ENCODE measurements at regions not wholly inside any gene's neighbourhood (a gene's known extent, or its start where the extent isn't known, plus 50 kb on each side); places are given as distances from the start of the nearest gene placed in this dataset.
"Not testable (repeated sequence)": the region's sequence is repeated elsewhere in the genome, so short reads cannot be mapped to it uniquely, and the experiment has no call there.

GRCh38 chrX:54615109-54615508 lies 85.1 kb downstream of the GNL3L start:
- no peak for DNase-seq (ENCODE audit: low spot score)

- DNase-seq (ENCODE audit: low spot score): no peak
Observed at GRCh38 chrX:54633641-54634040, 103.6 kb downstream of the GNL3L start.

GRCh38 chrX:54639018-54639345 lies 109.0 kb downstream of the GNL3L start:
- no peak for DNase-seq (ENCODE audit: low spot score)

GRCh38 chrX:54639346-54640102 lies 109.5 kb downstream of the GNL3L start:
- DNase-seq (ENCODE audit: low spot score): peak; percentile 89

DNA sequence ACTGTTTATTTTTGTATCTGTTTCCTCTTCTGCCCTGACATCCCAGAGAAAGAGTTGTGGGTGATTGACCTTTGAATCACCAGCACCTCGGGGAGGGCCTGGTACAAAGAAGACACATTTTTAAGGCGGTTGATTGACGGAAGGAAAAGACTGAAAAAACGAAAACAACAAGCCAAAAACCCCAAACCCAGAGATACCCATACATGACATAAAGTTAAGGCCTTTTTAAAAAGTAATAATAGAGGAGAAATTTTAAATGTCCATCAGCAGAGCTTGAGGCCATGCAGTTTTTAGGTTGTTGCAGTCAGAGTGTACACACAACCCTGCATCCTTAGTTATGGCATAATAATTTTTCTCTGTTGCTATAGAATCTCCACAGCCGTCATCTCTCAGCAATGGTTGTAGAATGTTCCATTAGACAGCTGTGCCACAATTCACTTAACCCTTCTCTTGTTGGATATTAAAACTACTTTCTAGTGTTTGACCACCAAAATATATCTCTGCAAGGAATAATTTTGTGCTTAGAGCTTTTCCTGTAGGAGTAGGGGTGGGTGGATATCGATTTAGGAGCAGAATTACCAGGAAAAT lies 110.2 kb downstream of the GNL3L start:
- no peak for DNase-seq (ENCODE audit: low spot score)

- no peak for DNase-seq (ENCODE audit: low spot score)
Observed at GRCh38 chrX:54640736-54641135, 110.7 kb downstream of the GNL3L start.

DNA sequence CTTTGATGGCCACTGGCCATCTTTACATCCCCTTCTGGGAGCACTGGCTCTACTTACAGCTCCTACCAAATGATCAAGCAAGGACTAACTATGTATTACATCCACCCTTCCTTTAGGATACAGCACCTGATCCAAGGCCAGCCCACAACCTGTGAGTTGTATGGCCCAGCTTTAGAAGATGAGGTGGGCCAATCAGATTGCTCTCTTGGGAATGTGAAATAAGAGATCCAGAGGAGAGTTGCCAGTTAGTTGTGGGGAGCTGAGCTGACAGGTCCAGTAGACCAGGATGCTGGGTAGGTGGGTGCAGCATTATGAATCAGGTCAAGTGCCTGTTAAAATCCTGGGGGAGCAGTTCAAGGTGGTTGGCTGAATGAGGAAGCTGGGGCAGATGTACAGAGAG lies 111.5 kb downstream of the GNL3L start:
- DNase-seq (ENCODE audit: low spot score): no peak

DNA sequence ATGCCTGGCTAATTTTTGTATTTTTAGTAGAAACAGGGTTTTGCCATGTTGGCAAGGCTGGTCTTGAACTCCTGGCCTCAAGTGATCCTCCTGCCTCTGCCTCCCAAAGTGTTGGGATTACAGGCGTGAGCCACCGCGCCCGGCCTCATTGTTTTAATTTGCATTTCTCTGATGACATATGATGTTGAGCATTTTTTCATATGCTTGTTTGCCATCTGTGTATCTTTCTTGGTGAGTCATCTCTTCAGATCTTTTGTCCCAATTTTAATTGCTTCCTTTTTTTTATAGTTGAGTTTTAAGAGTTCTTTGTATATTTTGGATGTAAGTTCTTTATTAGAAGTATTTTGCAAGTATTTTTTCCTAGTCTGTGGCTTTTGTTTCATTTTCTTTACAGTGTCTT lies 117.6 kb downstream of the GNL3L start:
- DNase-seq (ENCODE audit: low spot score): not testable (repeated sequence)

DNA sequence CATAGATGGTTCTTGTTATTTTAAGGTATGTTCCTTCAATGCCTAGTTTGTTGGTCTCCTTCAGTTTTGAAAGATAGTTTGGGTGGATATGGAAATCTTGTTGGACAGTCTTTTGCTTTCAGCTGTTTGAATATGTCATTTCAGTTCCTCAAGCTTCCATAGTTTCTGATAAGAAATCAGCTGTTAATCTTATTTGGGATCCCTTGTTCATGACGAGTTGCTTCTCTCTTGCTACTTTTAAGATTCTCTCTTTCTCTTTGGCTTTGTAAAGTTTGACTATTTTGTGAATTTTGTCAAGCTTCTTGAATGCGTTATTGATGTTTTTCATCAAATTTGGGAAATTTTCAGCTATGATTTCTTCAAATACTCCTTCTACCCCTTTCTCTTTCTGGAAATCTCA lies 129.5 kb downstream of the GNL3L start:
- DNase-seq (ENCODE audit: low spot score): no peak

GRCh38 chrX:54675762-54676161 lies 122.3 kb downstream of the ITIH6 start:
- DNase-seq (ENCODE audit: low spot score): no peak

- no peak for DNase-seq (ENCODE audit: low spot score)
Observed at GRCh38 chrX:54695231-54695630, 102.8 kb downstream of the ITIH6 start.

DNA sequence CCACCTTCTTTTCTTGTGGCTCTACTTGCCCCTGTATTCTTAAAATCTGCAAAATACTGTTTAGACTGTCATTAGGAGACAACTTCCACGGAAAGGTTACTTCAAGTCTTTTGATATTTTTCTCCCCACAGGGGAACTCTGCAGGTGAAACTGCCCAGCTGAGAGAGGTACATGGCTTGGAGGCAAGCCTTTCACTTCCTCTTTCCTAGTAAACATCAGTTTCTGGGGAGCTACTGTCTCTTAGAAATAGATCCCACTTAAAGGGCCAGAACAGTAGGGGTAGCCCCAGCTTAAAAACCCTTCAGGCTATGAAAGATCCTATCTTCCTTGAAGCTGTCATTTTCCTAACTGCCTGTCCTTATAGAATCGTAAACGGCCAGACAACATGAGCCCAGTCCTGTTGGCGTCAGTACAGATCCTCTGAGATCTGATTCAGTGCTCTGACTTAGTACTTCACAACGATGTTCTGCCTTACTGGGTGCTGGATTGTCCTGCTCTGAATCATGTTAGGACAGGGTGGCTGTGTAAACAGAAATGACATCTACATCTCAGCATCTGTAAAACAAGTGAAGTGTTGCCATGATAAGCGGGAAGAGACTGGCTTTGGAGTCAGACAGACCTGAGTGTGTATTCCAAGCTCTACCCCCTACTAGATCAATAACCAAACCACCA lies 102.1 kb downstream of the ITIH6 start:
- no peak for DNase-seq (ENCODE audit: low spot score)

Data from ecto neural progenitor cell (in vitro differentiated cells).